ENCODE measurements at regions not wholly inside any gene's neighbourhood (a gene's known extent, or its start where the extent isn't known, plus 50 kb on each side); places are given as distances from the start of the nearest gene placed in this dataset.
"Not testable (repeated sequence)": the region's sequence is repeated elsewhere in the genome, so short reads cannot be mapped to it uniquely, and the experiment has no call there.

- no peak for DNase-seq (ENCODE audit: low read depth)
Measured at GRCh38 chr1:90349510-90349909, 354.6 kb downstream of the ZNF326 start.

- DNase-seq (ENCODE audit: low read depth): no peak
Measured at GRCh38 chr1:90348934-90349333, 354.0 kb downstream of the ZNF326 start.

DNA sequence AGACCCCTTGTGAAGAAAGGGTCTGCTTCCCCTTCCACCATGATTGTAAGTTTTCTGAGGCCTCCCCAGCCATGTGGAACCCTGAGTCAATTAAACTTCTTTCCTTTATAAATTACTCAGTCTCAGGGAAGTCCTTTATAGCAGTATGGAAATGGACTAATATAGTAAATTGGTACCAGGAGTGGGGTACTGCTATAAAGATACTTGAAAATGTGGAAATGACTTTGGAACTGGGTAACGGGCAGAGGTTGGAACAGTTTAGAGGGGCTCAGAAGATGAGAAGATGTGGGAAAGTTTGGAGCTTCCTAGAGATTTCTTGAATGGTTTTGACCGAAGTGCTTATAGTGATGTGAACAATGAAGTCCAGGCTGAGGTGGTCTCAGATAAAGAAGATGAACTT lies 353.5 kb downstream of the ZNF326 start:
- not testable (repeated sequence) for DNase-seq (ENCODE audit: low read depth)

GRCh38 chr1:90347366-90347765 lies 352.5 kb downstream of the ZNF326 start:
- no peak for DNase-seq (ENCODE audit: low read depth)

- no peak for DNase-seq (ENCODE audit: low read depth)
Measured at GRCh38 chr1:90346757-90347156, 351.8 kb downstream of the ZNF326 start.

- no peak for DNase-seq (ENCODE audit: low read depth)
Measured at GRCh38 chr1:90346349-90346748, 351.4 kb downstream of the ZNF326 start.

GRCh38 chr1:90344963-90345730 lies 350.2 kb downstream of the ZNF326 start:
- DNase-seq (ENCODE audit: low read depth): no peak

- DNase-seq (ENCODE audit: low read depth): no peak
Measured at GRCh38 chr1:90341516-90341915, 346.6 kb downstream of the ZNF326 start.

GRCh38 chr1:90340606-90341005 lies 345.7 kb downstream of the ZNF326 start:
- no peak for DNase-seq (ENCODE audit: low read depth)

DNA sequence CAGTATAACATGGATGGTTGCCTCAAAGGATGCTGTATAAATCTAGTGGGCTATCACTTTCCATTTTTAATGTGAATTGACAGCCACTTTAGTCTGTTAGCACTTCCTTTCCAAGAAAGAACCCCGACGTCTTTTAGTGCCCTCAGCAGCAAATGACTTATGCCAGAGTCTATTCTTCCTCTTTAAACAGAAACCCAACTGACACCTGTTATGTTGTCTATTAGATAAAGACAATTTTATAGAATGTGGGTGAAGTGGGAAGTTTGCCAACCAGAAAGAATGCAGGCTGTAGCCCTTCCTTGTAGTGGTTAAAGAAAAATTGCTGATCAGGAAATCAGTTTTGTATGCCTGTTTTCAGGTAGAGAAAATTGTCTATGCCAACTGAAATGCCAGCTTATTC lies 344.9 kb downstream of the ZNF326 start:
- no peak for DNase-seq (ENCODE audit: low read depth)

DNA sequence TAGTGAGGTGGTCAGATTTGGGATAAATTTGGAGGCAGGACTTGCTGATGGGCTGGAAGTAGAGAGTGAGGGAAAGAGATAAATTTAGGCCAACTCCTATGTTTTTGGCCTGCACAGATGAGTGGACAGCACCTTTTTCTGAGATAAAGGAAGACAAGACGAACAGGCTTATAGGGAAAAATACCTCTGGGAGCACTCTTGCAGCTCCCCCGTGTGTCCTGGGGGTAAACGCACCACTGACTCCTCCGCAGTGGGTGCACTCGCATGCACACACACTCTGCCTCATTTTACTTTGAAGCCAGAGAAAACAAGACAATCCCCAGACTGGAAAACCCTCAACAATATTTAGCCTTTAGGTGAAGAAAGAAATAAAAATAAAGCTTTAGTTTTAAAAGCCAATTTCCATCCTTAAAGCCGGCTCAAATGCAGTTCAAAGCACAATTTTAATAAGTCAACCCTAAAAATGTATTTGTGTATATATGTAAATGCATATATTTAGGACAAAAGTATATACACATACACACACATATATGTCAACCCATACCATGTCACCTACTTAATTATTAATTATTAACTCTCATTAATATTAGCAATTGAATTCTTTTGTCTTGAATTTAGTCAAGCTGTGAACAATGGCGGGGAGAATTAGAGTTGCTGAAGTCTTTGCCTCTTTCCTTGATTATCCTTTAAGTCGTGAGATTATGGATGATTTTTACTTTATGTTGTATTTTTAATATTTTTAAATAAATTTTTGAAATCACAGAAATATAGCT lies 341.8 kb downstream of the ZNF326 start:
- no peak for DNase-seq (ENCODE audit: low read depth)

DNA sequence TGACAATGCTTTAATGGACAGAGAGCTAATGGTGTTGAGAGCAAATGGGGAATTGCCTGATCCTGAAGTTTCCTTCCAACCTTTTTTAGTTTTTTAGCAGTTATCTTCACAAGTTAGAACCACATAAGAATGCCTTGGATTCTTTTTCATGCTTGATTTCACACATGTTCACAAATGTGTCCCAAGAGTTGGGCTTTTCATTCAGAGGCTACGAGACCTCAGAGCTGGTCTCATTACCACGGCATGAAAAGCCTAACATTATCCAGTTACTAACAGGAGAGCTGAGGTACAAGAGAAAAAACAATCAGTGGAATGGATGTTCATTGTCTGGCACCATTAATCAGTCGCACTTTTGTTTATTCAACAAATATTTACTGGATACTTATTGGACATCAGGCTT lies 340.6 kb downstream of the ZNF326 start:
- DNase-seq (ENCODE audit: low read depth): no peak

GRCh38 chr1:90334137-90334536 lies 339.2 kb downstream of the ZNF326 start:
- DNase-seq (ENCODE audit: low read depth): no peak

DNA sequence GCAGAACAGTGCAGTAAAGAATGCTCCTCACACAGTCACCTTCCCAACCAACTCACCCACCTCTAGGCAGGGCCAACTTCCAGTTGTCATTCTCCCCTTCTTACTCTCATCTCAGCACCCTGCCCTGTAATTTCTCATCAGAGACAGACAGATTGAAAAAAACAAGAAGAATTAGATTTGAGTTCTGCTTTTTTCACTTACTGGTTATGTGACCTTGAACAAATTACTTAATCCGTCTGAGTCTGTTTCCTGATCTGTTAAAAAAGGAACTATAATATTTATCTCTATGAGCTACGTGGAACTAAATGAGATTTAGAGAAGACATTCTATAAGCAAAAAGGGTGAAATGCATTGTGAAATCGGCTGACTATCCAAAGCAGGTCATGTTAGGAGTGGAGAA lies 330.3 kb downstream of the ZNF326 start:
- DNase-seq (ENCODE audit: low read depth): no peak

DNA sequence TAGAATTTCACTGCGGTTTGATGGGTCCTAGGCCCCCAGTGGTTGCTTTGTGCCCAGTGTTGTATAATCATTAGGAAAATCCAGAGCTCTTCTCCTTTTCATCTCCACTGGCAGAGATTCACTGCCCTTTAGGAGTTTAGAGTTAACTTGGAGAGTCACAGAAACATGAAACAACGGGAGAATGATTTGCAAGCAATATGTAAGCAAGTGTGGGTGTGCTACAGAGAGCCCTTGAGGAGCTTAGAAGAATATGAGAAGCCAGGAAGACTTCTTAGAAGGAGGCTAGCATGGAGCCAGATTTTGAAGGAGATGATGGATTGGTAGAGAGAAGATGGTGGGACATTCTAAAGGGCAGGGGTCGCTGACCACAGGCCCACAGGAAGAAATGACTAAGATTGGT lies 327.3 kb downstream of the ZNF326 start:
- no peak for DNase-seq (ENCODE audit: low read depth)

DNA sequence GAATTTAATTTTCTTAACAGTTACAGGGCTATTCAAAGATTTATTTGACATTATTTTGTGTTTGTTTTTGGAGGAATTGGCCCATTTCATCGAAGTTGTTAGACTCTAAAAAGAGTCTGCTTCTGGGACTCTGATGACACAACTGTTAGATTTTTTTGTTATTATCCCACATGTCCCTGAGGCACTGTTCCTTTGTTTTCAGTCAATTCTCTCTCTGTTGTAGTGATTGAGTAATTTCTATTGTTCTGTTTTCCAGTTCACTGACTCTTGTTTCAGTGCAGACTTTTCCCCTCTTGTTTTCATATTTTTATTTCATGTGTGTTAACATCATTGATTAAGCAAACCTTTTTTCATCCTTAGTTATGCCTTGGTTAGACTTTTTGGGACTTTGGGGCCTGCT lies 325.0 kb downstream of the ZNF326 start:
- no peak for DNase-seq (ENCODE audit: low read depth)

GRCh38 chr1:90318431-90318830 lies 323.5 kb downstream of the ZNF326 start:
- no peak for DNase-seq (ENCODE audit: low read depth)

- no peak for DNase-seq (ENCODE audit: low read depth)
Measured at GRCh38 chr1:90317628-90318027, 322.7 kb downstream of the ZNF326 start.

GRCh38 chr1:90314533-90314932 lies 319.6 kb downstream of the ZNF326 start:
- DNase-seq (ENCODE audit: low read depth): no peak

DNA sequence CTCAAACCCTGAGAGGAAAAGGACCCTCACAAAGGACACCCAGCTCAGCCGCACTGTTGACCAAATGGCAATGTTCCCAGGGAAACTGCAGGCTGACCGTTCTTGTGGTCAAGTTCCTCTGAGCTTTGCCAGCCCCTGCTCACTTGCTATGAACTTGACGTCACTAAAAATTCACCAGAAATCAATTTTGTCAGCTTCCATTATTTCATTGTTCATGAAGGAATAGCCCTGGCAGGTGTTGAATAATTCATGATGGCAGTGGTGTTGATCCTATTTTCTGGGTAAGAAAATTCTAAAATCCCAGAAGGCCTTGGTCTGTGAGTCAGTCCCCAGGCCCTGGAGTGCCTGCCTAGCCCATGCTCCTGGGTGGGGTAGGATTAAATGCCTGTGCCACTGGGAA lies 318.9 kb downstream of the ZNF326 start:
- no peak for DNase-seq (ENCODE audit: low read depth)

DNA sequence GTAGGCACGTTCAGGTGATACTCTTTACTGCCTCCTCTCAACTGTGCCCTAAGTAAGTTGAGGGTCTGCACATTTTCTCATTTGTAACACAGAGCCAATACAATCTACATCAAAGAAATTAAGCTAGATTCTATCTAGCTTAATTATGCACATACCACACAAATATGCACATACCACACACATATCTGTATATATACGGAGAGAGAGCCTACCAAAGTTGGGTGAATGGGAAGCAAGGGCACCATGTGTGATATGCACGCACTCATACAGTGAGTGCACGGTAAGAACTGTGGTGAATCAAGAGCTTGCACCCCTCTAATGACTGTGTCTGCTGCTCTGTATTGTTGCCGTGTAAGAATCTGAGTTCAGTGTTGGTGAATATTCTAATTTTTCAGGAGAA lies 314.9 kb downstream of the ZNF326 start:
- no peak for DNase-seq (ENCODE audit: low read depth)

- no peak for DNase-seq (ENCODE audit: low read depth)
Measured at GRCh38 chr1:90308421-90308820, 313.5 kb downstream of the ZNF326 start.

- DNase-seq (ENCODE audit: low read depth): no peak
Measured at GRCh38 chr1:90305577-90305976, 310.7 kb downstream of the ZNF326 start.

GRCh38 chr1:90296327-90296726 lies 301.4 kb downstream of the ZNF326 start:
- DNase-seq (ENCODE audit: low read depth): no peak

All from amniotic epithelial cell (primary cell).